GM13977 (cell line): ENCODE measurements at regions not wholly inside any gene's neighbourhood (a gene's known extent, or its start where the extent isn't known, plus 50 kb on each side); places are given as distances from the start of the nearest gene placed in this dataset.

ENCODE experiments used
- DNase-seq: peaks from one replicate; pipeline ENCODE4 v3.0.0; 2012; ENCODE audit warnings: low spot score
- CTCF ChIP-seq: IDR thresholded peaks from 2 replicates; pipeline ENCODE4 v1.5.1; 2012; ENCODE audit warnings: mild to moderate bottlenecking, control low read depth; ENCODE audit not compliant: insufficient read depth; ENCODE audit errors: extremely low read depth, missing control alignments
- in situ Hi-C: fragments of 300-500 bp; cut with MboI; formaldehyde crosslinking; loops from one replicate; pipeline ENCODE4 v1.12.0; 2022; ENCODE audit warnings: low sequenced_read_pairs, low pct_unique_long_range_greater_than_20kb, mixed read lengths, inconsistent platforms; ENCODE audit not compliant: unreplicated experiment

GRCh38 chr21:17925000-17925610 is 105.9 kb upstream of the C21orf91 start:
- TF ChIP-seq CTCF = peak; percentile 87
- in situ Hi-C loops = no loop called here
- DNase-seq = peak; percentile 70

- TF ChIP-seq CTCF = no peak
- in situ Hi-C loops = no loop called here
- no peak for DNase-seq
These were observed 102.7 kb upstream of the C21orf91 start for GRCh38 chr21:17921579-17922530.

GRCh38 chr21:17915976-17916375 is 96.8 kb upstream of the C21orf91 start:
- in situ Hi-C loops = loop anchor here (10.0 kb wide), 1 partner anchor 241 kb away; no protein-coding TSS in a partner anchor
- TF ChIP-seq CTCF = no peak
- DNase-seq = no peak

- in situ Hi-C loops = loop anchor here (10.0 kb wide), 1 partner anchor 237 kb away; no protein-coding TSS in a partner anchor
- TF ChIP-seq CTCF = no peak
- no peak for DNase-seq
These were observed 92.5 kb upstream of the C21orf91 start for GRCh38 chr21:17911628-17912027.

GRCh38 chr21:17903929-17904639 is 84.9 kb upstream of the C21orf91 start:
- in situ Hi-C loops = no loop called here
- no peak for TF ChIP-seq CTCF
- no peak for DNase-seq

- in situ Hi-C loops = no loop called here
These were observed 84.1 kb upstream of the C21orf91 start for GRCh38 chr21:17903029-17903806.

More at GRCh38 chr21:17903029-17903806, 84.1 kb upstream of the C21orf91 start:
- TF ChIP-seq CTCF = peak; percentile 9
- peak; percentile 45 for DNase-seq
